H9 (cell line): ENCODE measurements at regions not wholly inside any gene's neighbourhood (a gene's known extent, or its start where the extent isn't known, plus 50 kb on each side); places are given as distances from the start of the nearest gene placed in this dataset.
A peak's percentile ranks its signal among the peaks of the same experiment; 100 is the strongest.

Experiments used
- DNase-seq: peaks from one replicate; pipeline ENCODE4 v3.0.0-alpha.2; 2017
- H2AFZ ChIP-seq: one replicate; pipeline ENCODE4 v1.6.1; 2013; ENCODE audit warnings: mild to moderate bottlenecking, low read length, control low read depth, moderate library complexity
- H2AK5ac ChIP-seq: 2 replicates; pipeline ENCODE4 v1.6.1; 2013; ENCODE audit warnings: low read length, control low read depth, mixed read lengths; ENCODE audit not compliant: insufficient read length
- H2BK120ac ChIP-seq: one replicate; pipeline ENCODE4 v1.6.1; 2013; ENCODE audit warnings: low read depth, mild to moderate bottlenecking, low read length, control low read depth, inconsistent platforms; ENCODE audit not compliant: poor library complexity, severe bottlenecking
- H2BK12ac ChIP-seq: 2 replicates; pipeline ENCODE4 v1.6.1; 2013; ENCODE audit warnings: low read length, control low read depth, mixed read lengths, low read depth; ENCODE audit not compliant: insufficient read length
- H2BK15ac ChIP-seq: 2 replicates; pipeline ENCODE4 v1.6.1; 2013; ENCODE audit warnings: low read depth, low read length, control low read depth
- H2BK20ac ChIP-seq: one replicate; pipeline ENCODE4 v1.6.1; 2013; ENCODE audit warnings: low read depth, mild to moderate bottlenecking, low read length, control low read depth, inconsistent platforms; ENCODE audit not compliant: poor library complexity, severe bottlenecking
- H2BK5ac ChIP-seq: 2 replicates; pipeline ENCODE4 v1.6.1; 2013; ENCODE audit warnings: low read length, control low read depth, mixed read lengths; ENCODE audit not compliant: insufficient read length
- H3K14ac ChIP-seq: 2 replicates; pipeline ENCODE4 v1.6.1; 2013; ENCODE audit warnings: low read length, control low read depth; ENCODE audit not compliant: insufficient read depth
- H3K18ac ChIP-seq: 2 replicates; pipeline ENCODE4 v1.6.1; 2013; ENCODE audit warnings: low read depth, mild to moderate bottlenecking, mixed read lengths, low read length, control low read depth; ENCODE audit not compliant: insufficient read length
- H3K23ac ChIP-seq: 2 replicates; pipeline ENCODE4 v1.6.1; 2013; ENCODE audit warnings: low read length, control low read depth, mixed read lengths, low read depth; ENCODE audit not compliant: insufficient read length
- H3K23me2 ChIP-seq: 2 replicates; pipeline ENCODE4 v1.6.1; 2013; ENCODE audit warnings: low read depth, mild to moderate bottlenecking, mixed read lengths, low read length, control low read depth; ENCODE audit not compliant: insufficient read length, poor library complexity, severe bottlenecking
- H3K27ac ChIP-seq: 2 replicates; pipeline ENCODE4 v1.5.1; 2013; ENCODE audit warnings: low read length, control low read depth, mixed read lengths, low read depth; ENCODE audit not compliant: insufficient read length
- H3K27me3 ChIP-seq: 2 replicates; pipeline ENCODE4 v1.6.1; 2013; ENCODE audit warnings: low read length, control low read depth, inconsistent platforms; ENCODE audit not compliant: insufficient read depth
- H3K4ac ChIP-seq: 2 replicates; pipeline ENCODE4 v1.6.1; 2013; ENCODE audit warnings: low read depth, mild to moderate bottlenecking, control low read depth, inconsistent platforms, low read length, moderate library complexity
- H3K4me1 ChIP-seq: 2 replicates; pipeline ENCODE4 v1.6.1; 2013; ENCODE audit warnings: low read length, control low read depth, inconsistent platforms; ENCODE audit not compliant: insufficient read depth
- H3K4me2 ChIP-seq: 2 replicates; pipeline ENCODE4 v1.6.1; 2013; ENCODE audit warnings: low read length, control low read depth, mixed read lengths; ENCODE audit not compliant: insufficient read length, insufficient read depth
- H3K56ac ChIP-seq: 2 replicates; pipeline ENCODE4 v1.6.1; 2013; ENCODE audit warnings: low read depth, mild to moderate bottlenecking, mixed read lengths, low read length, control low read depth; ENCODE audit not compliant: insufficient read length
- H3K79me1 ChIP-seq: 2 replicates; pipeline ENCODE4 v1.6.1; 2013; ENCODE audit warnings: low read depth, mild to moderate bottlenecking, moderate library complexity, low read length, control low read depth, inconsistent platforms; ENCODE audit not compliant: insufficient read depth, poor library complexity, severe bottlenecking
- H3K79me2 ChIP-seq: 2 replicates; pipeline ENCODE4 v1.6.1; 2013; ENCODE audit warnings: low read length, control low read depth, inconsistent platforms; ENCODE audit not compliant: insufficient read depth
- H3K9ac ChIP-seq: 2 replicates; pipeline ENCODE4 v1.6.1; 2013; ENCODE audit warnings: low read length, control low read depth, mixed read lengths; ENCODE audit not compliant: insufficient read length; ENCODE audit errors: extremely low read depth
- H3K9me3 ChIP-seq: one replicate; pipeline ENCODE4 v1.6.1; 2013; ENCODE audit warnings: low read depth, low read length, inconsistent platforms; ENCODE audit not compliant: control insufficient read depth
- H3T11ph ChIP-seq: one replicate; pipeline ENCODE4 v1.6.1; 2013; ENCODE audit warnings: mild to moderate bottlenecking, low read length, control low read depth, inconsistent platforms
- H4K20me1 ChIP-seq: one replicate; pipeline ENCODE4 v1.6.1; 2013; ENCODE audit not compliant: control insufficient read depth, insufficient read length, insufficient read depth
- H4K5ac ChIP-seq: 2 replicates; pipeline ENCODE4 v1.6.1; 2013; ENCODE audit warnings: low read depth, mild to moderate bottlenecking, mixed read lengths, low read length, control low read depth; ENCODE audit not compliant: insufficient read length
- H4K8ac ChIP-seq: replicated peaks from 2 replicates; pipeline ENCODE4 v1.6.1; 2013; ENCODE audit warnings: low read length, control low read depth, mixed read lengths, low read depth; ENCODE audit not compliant: insufficient read length
- H4K91ac ChIP-seq: 2 replicates; pipeline ENCODE4 v1.6.1; 2013; ENCODE audit warnings: low read depth, mild to moderate bottlenecking, moderate library complexity, mixed read lengths, low read length, control low read depth; ENCODE audit not compliant: insufficient read length
- H3K27ac Mint-ChIP-seq, 3 experiments: 2 replicates in 2 of 3; 3 replicates in 1 of 3; pipeline ENCODE4 v1.8.0; 2020 to 2021; ENCODE audit warnings: mixed read lengths in 3 of 3, mild to moderate bottlenecking in 1 of 3, moderate library complexity in 1 of 3
- H3K27me3 Mint-ChIP-seq: 2 replicates; pipeline ENCODE4 v1.8.0; 2021; ENCODE audit warnings: low read depth, mild to moderate bottlenecking, moderate library complexity, mixed read lengths
- H3K36me3 Mint-ChIP-seq, 3 experiments: 2 replicates in 2 of 3; 3 replicates in 1 of 3; pipeline ENCODE4 v1.8.0; 2020 to 2021; ENCODE audit warnings: low read depth in 3 of 3, mixed read lengths in 3 of 3; ENCODE audit not compliant: insufficient read depth in 1 of 3
- H3K4me1 Mint-ChIP-seq, 2 experiments: 2 replicates each; pipeline ENCODE4 v1.8.0; 2020; ENCODE audit warnings: mixed read lengths in 2 of 2
- H3K4me3 Mint-ChIP-seq, 2 experiments: 2 replicates in 1 of 2; 3 replicates in 1 of 2; pipeline ENCODE4 v1.8.0; 2020 to 2021; ENCODE audit warnings: mild to moderate bottlenecking in 2 of 2, mixed read lengths in 2 of 2, moderate library complexity in 1 of 2
- H3K9me3 Mint-ChIP-seq, 2 experiments: 2 replicates in 1 of 2; 3 replicates in 1 of 2; pipeline ENCODE4 v1.8.0; 2020; ENCODE audit warnings: mild to moderate bottlenecking in 2 of 2, mixed read lengths in 2 of 2, moderate library complexity in 1 of 2
- CTCF ChIP-seq: fragments of 200-600 bp; sonication (generic); conservative IDR thresholded peaks from 3 replicates; pipeline ENCODE4 v1.8.0; 2021; ENCODE audit warnings: antibody characterized with exemption, mild to moderate bottlenecking
- WGBS: extraction: QIAGEN DNeasy Blood & Tissue Kit; methylation state at CpG from one replicate; pipeline ENCODE4 v1.1.7; 2013; ENCODE audit warnings: missing lambda C conversion rate, low lambda C conversion rate, mixed read lengths; ENCODE audit not compliant: insufficient read length; ENCODE audit errors: extremely low coverage; 5-methylcytosine and 5-hydroxymethylcytosine counted together

GRCh38 chr5:168104350-168104749, 187.1 kb upstream of the WWC1 start:
- Histone ChIP-seq H3K23ac (no peak overlapping the region), H3K4me2 (no peak overlapping the region), H2BK5ac (no peak overlapping the region), H3K4ac (no peak overlapping the region), H3K23me2 (no peaks in the 10 kb centered on the region), H2BK15ac (no peak overlapping the region), H4K20me1 (no peaks in the 10 kb centered on the region), H2BK12ac (no peak overlapping the region), H3K9ac (no peak overlapping the region), H2AK5ac (no peak overlapping the region), H2BK120ac (no peak overlapping the region), H3K56ac (no peak overlapping the region), H3K27me3 (no peaks in the 10 kb centered on the region), H3K79me1 (no peaks in the 10 kb centered on the region), H3K14ac (no peak overlapping the region), H3K27ac (no peak overlapping the region), H3K79me2 (no peaks in the 10 kb centered on the region), H2AFZ (no peak overlapping the region), H4K91ac (no peak overlapping the region), H3K4me1 (peaks cover 6% of the 10 kb centered on the region; the same call in 1 of the 2 replicates), H3K18ac (no peak overlapping the region), H3K9me3 (no peaks in the 10 kb centered on the region), H2BK20ac (no peak overlapping the region), H4K8ac (no peak overlapping the region), H4K5ac (no peak overlapping the region), H3T11ph (no peak overlapping the region)
- DNase-seq, result no peak
- Mint-ChIP-seq H3K9me3 (no peaks in the 10 kb centered on the region), H3K36me3 (no peaks in the 10 kb centered on the region), H3K27me3 (peaks cover 4% of the 10 kb centered on the region; the same call in 1 of the 2 replicates), H3K4me3 (no peak overlapping the region), H3K4me1 (peaks cover 31 to 35% of the 10 kb centered on the region in 2 experiments), H3K27ac (0 out of 7 replicates have a peak overlapping the region, but pooled peaks of 2 of the 3 experiments have one; percentile 66 to 90)
- WGBS, result no CpG with 5 or more reads among the region's 12 CpGs
- TF ChIP-seq CTCF, result no peak
